ENCODE measurements at regions not wholly inside any gene's neighbourhood (a gene's known extent, or its start where the extent isn't known, plus 50 kb on each side); places are given as distances from the start of the nearest gene placed in this dataset.
A peak's percentile ranks its signal among the peaks of the same experiment; 100 is the strongest.

- DNase-seq: no peak
Measured at GRCh38 chr19:5392486-5392885, 51.9 kb upstream of the PTPRS start.

- no peak for DNase-seq
Measured at GRCh38 chr19:5393088-5393487, 52.5 kb upstream of the PTPRS start.

GRCh38 chr19:5394551-5395505 lies 54.2 kb upstream of the PTPRS start:
- no peak for DNase-seq

GRCh38 chr19:5395556-5395955 lies 54.9 kb upstream of the PTPRS start:
- no peak for DNase-seq

- DNase-seq: no peak
Measured at GRCh38 chr19:5396096-5396939, 55.7 kb upstream of the PTPRS start.

GRCh38 chr19:5396963-5397362 lies 56.4 kb upstream of the PTPRS start:
- DNase-seq: no peak

GRCh38 chr19:5397804-5398692 lies 57.2 kb upstream of the ZNRF4 start:
- DNase-seq: no peak

- no peak for DNase-seq
Measured at GRCh38 chr19:5398693-5399057, 56.5 kb upstream of the ZNRF4 start.

- DNase-seq: peak; percentile 84
Measured at GRCh38 chr19:5403968-5404640, 51.1 kb upstream of the ZNRF4 start.
